ENCODE measurements at regions not wholly inside any gene's neighbourhood (a gene's known extent, or its start where the extent isn't known, plus 50 kb on each side); places are given as distances from the start of the nearest gene placed in this dataset.

DNA sequence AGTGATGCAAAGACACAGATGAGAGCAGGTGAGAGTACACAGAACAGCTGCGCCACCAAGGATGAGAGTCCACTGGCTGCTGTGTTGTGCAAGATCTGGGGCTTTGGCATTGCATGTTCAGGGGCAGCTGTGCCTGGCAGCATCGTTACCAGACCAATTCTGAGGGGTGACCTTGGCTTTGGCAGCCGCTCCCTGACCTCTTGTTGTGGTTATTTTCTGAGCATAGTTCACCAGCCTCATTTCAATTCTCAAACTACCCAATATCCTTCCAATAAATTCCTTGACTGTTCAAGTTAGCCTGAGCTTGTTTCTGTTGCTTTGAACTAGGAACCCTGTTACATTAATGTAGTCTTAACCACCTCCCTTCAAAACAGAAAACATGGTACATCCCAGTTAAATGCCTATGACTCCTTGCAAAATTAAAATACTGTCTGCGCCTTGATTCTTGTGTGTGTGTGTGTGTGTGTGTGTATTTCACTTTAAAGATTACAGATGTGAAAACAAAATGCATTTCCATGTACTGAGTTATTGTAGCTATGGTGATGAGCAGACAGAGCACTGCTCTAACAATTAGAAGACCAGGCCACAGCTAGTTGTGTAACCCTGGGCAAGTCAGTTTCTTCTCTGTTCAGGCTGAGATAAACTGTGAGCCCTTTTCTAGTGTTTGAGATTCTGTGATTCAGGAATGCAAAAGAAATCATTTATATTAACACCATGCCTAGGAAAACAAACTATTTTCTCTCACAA lies 106.3 kb upstream of the GUCA2B start:
- TF ChIP-seq, protein P1, sequence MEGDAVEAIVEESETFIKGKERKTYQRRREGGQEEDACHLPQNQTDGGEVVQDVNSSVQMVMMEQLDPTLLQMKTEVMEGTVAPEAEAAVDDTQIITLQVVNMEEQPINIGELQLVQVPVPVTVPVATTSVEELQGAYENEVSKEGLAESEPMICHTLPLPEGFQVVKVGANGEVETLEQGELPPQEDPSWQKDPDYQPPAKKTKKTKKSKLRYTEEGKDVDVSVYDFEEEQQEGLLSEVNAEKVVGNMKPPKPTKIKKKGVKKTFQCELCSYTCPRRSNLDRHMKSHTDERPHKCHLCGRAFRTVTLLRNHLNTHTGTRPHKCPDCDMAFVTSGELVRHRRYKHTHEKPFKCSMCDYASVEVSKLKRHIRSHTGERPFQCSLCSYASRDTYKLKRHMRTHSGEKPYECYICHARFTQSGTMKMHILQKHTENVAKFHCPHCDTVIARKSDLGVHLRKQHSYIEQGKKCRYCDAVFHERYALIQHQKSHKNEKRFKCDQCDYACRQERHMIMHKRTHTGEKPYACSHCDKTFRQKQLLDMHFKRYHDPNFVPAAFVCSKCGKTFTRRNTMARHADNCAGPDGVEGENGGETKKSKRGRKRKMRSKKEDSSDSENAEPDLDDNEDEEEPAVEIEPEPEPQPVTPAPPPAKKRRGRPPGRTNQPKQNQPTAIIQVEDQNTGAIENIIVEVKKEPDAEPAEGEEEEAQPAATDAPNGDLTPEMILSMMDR (IDR thresholded peaks at IDR 0.05), result no peak
- TF ChIP-seq POLR2AphosphoS5 (IDR thresholded peaks at IDR 0.05), result no peak
- no peak for TF ChIP-seq POLR2A (IDR thresholded peaks at IDR 0.05)
- no peak for TF ChIP-seq EP300 (IDR thresholded peaks at IDR 0.05)
